ENCODE measurements at regions not wholly inside any gene's neighbourhood (a gene's known extent, or its start where the extent isn't known, plus 50 kb on each side); places are given as distances from the start of the nearest gene placed in this dataset.

DNA sequence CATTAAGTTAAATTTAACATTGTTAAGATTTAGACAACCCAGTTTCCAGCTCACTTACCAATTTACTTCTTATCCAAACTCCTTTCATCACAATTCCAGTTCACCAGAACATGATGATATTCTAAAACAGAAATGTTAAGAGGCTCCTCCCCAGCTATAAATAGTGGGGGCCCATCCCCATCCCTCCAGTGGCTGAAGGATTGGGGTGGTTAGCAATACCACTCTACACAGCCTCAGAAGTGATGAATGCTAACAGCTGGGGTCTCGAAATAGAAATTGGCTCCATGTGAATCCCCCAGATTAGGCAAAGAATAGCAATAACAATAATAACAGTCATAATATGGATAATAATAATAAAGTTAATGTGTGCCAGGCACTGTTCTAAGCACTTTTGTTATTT lies 97.9 kb upstream of the NCAM1 start:
- TF ChIP-seq CTCF (IDR thresholded peaks at IDR 0.05; ENCODE audit: low read depth, low read length, poor library complexity, severe bottlenecking) (no peak), EZH2phosphoT487 (IDR thresholded peaks at IDR 0.05; ENCODE audit: borderline replicate concordance, low read length) (no peak)

Data from DOHH2 (cell line).